GM19239 (cell line): ENCODE measurements at regions not wholly inside any gene's neighbourhood (a gene's known extent, or its start where the extent isn't known, plus 50 kb on each side); places are given as distances from the start of the nearest gene placed in this dataset.
"Not testable (repeated sequence)": the region's sequence is repeated elsewhere in the genome, so short reads cannot be mapped to it uniquely, and the experiment has no call there.

Source experiments
- DNase-seq: peaks from one replicate; pipeline ENCODE4 v3.0.0; 2011; ENCODE audit warnings: low spot score; ENCODE audit not compliant: insufficient read length
- FAIRE-seq: peaks from 2 replicates; lab custom pipeline; 2011; peaks lifted over from hg19 to GRCh38; lab: Jason Lieb, UNC

DNA sequence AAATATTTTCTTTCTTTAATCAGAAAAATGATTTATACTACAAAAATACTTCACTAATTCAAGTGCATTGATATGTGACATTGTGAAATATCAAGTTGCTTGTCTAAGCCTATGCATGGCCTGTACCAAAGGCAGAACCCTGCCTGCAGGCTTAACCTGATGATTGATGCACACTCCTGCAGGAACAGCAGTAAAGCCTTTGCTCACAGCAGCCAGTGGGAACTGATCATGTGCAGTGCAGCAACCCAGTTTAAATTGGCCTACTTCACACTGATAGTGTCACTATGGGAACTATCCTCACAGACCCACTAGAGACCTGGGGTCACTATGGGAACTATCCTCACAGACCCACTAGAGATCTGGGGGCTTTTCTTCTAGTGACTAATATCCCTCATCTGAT, 603.8 kb downstream of the RAPGEF2 start:
- FAIRE-seq (no peak), DNase-seq (no peak)

DNA sequence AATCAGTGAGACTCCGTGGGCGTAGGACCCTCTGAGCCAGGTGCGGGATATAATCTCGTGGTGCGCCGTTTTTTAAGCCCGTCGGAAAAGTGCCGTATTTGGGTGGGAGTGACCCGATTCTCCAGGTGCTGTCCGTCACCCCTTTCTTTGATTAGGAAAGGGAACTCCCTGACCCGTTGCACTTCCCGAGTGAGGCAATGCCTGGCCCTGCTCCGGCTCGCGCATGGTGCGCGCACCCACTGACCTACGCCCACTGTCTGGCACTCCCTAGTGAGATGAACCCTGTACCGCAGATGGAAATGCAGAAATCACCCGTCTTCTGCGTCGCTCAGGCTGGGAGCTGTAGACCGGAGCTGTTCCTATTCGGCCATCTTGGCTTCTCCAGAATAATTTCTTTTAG, 612.3 kb downstream of the RAPGEF2 start:
- not testable (repeated sequence) for DNase-seq, FAIRE-seq

DNA sequence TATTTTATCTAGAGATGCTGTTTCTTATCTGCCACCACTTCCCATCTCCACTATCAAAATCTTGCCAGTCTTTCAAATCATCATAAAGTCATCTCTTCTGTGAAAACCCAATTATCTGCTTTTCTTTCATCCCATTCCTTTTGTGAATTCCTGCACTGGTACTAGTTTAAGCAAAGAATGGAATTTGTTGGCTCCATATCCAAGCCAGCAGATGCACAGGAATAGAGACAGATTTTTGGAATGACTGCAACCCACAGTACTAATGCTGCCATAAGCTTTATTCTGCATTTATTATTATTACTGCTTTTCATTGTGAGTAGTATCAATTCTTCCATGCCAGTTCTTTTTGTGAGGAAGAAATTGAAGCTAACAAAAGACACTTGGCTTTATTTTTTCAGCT, 616.7 kb downstream of the RAPGEF2 start:
- FAIRE-seq (no peak), DNase-seq (no peak)

DNA sequence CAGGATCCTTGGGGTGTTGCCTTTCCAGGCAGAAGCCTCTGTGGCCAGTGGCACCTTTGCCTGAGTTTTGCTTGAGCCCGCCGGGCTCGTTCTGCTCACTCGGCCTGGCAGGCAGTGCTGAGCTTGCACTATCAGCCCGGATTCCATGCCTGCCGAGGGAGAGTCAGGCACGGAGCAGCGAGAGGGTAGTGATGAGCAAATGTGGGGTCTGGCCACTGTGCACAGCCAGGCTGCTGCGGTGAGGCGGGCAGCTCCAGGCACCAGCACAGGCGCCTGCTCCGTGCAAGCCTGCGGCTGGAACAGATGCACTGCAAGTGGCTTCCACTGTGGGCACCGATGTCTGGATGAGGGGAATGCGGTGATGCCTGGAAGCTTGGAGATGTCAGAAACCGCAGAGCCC, 619.2 kb downstream of the RAPGEF2 start:
- DNase-seq, result no peak
- FAIRE-seq, result no peak

DNA sequence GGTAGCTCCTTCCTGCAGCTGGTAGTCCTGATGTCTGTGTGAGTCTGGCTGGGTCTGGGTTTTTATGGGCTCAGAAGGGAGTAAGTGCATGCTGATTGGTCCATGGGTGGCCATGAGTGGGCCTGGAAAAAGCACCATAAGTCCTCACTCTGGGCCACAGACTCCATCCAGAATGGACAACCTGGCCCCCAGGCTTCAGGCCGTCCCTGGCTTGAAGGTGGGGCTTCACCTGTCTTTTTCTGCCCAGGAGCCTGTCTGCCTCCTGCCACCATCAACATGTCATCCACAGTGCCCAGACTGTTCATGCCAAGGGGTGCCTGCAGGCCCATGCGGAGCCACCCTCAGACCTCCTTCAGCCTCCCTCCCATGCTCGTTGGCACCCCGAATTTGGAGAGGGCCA, 620.0 kb downstream of the RAPGEF2 start:
- DNase-seq, result no peak
- FAIRE-seq, result no peak

DNA sequence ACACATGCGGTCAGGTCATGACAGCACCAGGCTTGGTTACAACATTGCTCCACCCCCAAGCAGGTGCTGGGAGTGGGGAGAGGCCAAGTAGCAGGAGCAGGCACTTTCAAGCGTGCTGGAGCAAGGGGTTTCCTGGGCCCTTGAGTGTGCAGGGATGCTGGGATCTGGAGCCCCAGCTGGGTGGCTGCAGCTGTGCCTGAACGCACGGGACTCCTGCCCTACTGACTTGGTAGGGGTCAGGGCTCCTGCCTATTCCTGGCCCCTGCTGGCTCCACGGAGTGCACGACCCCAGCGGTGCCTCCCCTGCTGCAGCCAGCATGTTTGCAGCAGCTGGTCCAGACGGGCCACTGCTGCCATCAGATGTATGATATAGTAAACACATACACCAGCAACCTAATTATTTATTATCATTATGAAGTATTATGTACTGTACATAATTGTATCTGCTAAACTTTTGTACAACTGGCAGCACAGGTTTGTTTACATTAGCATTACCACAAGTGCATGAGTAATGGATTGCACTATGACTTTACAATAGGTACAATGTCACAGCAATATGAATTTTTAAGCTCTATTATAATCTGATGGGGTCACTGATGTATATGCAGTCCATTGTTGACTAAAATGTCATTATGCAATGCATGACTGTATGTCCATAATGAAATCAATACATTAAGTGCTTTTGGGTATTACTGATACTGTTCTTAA, 620.6 kb downstream of the RAPGEF2 start:
- no peak for DNase-seq
- no peak for FAIRE-seq

DNA sequence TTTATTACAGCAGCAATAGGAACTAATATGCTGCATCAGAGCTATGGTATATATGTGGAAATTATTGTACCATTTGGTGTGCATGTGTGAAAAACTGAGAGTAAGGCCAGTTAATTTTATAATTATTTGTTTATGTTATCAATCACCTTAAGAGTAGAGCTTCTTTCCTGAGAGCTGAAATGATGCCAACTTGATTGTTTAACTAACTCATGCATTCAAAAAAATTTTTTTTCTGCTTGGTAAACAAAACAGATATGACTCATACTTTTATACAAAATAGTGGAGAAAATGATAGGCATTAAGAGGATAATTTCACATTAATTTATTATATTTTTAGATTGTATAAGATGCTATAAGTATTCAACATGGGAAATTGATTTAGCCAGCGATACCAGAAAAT, 622.7 kb downstream of the RAPGEF2 start:
- DNase-seq, result no peak

DNA sequence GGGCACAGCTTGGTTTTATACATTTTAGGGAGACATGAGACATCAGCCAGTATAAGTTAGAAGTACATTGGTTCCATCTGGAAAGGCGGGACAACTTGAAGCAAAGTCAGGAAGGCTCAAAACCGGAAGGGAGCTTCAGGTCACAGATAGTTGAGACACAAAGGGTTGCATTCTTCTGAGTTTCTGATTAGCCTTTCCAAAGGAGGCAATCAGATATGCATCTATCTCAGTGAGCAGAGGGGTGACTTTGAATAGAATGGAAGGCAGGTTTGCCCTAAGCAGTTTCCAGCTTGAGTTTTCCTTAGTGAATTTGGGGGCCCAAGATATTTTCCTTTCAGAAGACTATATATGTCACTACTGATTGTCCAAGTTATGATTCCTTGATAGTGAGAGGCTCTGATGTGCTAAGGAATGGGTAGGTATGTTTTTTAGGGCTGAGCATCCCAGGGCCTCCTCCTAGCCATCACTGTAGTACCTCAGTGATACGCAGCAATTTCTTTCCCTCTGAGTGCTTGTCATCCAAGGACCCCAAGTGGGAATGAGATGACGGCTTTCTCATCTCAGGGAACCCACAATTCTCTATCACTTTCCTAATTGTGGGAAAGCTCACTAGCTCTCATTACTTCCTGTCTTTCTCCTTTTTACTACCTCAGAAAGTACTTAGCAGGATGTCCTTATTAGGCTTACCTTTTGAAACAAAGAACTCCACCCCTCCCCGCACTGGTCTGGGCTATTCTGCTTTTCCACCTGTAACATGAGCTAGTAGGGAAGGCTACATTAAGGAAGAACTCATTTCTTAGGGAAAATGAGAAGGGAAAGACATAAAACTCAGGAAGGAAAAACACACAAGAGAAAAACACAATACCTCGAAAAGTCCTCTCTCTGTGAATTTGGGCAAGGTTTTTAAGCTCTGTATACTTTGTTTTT, 632.7 kb downstream of the RAPGEF2 start:
- DNase-seq, result no peak
- no peak for FAIRE-seq

More for the DNA sequence above, 622.7 kb downstream of the RAPGEF2 start:
- FAIRE-seq, result no peak

DNA sequence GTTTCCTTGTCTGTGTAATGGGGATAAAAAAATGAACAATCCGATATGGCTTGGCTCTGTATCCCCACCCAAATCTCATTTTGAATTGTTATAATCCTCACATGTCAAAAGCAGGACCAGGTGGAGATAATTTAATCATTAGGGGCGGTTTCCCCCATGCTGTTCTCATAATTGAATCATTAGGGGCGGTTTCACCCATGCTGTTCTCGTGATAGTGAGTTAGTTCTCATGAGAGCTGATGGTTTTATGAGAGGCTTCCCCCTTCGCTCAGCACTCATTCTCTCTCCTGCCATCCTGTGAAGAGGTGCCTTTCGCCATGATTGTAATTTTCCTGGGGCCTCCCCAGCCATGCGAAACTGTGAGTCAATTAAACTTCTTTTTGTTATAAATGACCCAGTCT, 633.5 kb downstream of the RAPGEF2 start:
- FAIRE-seq, result no peak
- DNase-seq, result no peak

DNA sequence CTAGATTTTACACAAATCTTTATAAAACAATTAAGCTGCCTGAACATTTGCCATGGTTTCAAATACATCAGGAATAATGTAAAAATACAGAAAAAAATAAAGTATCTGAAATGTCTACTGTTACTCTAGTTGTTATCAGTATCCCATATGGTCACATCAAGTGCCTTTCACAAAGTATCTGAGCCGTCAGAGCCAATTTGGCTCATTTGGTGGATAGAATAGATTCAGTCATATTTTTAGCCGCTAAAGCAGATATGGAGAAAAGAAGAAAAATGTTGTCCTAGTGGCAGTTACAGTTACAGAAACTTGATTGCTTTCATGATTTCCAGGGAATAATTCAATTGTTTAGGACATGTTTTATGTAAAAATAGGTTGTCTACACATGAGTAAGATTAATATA, 641.1 kb downstream of the RAPGEF2 start:
- FAIRE-seq, result no peak
- DNase-seq, result no peak

DNA sequence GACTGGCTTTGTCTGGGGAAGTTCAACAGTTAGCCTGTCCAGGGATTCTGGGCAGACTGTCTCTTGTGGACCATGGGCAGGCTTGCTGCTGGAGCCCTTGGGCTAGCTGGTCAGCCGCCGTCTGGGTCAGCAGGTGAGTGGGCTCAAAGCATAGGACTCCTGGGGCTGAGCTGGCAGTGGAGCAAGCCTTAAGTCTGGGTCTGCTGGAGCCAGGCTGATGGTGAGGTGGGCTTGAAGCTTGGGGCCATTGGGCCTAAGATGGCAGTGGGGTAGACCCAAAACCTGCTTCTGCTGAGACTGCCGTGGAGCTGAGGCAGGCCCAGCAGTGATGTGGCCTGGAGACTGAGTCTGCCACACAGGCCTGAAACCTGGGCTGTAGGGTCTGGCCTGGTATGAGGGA, 645.1 kb downstream of the RAPGEF2 start:
- DNase-seq, result no peak
- FAIRE-seq, result no peak

DNA sequence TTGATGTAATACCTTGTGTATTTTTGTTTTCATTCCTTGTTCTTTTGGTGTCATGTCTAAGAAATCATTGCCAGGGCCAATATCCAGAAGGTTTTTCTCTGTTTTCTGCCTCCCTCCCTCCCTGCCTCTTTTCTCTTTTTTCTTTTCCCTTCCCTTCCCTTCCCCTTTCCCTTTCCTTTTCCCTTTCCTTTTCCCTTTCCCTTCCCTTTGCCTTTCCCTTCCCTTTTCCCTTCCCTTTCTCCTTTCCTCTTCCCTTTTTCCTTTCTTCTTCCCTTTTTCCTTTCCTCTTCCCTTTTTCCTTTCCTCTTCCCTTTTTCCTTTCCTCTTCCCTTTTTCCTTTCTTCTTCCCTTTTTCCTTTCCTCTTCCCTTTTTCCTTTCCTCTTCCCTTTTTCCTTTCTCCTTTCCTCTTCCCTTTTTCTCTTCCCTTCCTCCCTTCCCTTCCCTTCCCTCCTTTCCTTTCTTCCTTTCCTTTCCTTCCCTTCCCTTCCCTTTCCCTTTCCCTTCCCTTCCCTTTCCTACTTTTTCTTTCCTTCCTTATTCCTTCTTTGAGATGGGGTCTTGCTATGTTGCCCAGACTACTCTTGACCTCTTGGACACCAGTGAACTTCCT, 646.1 kb downstream of the RAPGEF2 start:
- DNase-seq (no peak), FAIRE-seq (no peak)

DNA sequence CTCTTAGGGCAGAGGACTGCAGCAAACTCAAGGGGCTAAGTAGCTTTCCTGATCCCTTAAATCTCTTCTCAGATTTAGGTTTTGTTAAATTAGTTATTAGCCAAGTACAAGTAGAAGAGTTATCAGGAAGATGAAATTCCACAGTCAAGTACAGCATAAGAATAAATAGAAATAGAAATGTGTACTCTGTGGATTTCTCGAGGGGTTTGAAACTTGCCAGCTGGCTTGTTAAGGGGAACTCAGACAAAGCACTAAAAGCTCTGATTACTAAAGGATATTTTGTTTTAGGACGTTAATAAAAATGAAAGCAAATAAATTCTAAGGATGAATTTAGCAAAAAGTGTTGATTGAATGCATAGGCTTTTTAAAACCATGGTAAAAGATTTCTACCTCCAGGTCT, 654.6 kb downstream of the RAPGEF2 start:
- FAIRE-seq, result no peak

DNA sequence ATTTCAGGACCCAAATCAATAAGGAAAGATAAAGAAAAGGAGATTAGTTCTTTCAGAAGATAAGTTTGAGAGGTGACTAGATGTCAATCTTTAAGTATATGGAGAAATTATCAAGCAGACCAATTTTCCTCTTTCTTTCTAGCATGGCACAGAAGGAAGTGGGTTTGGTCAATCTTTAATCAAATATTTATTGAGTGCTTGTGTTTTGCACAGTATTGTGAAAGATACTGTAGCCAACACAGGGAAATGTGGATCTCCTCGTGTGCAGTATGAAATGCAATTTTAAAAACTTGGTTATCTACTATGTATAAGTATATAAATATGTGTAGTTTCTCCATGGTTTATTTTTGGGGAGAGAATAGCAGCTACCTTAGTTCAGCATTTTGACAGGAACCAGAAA, 655.2 kb downstream of the RAPGEF2 start:
- no peak for FAIRE-seq
- DNase-seq, result no peak

More for the DNA sequence above, 654.6 kb downstream of the RAPGEF2 start:
- DNase-seq, result no peak

DNA sequence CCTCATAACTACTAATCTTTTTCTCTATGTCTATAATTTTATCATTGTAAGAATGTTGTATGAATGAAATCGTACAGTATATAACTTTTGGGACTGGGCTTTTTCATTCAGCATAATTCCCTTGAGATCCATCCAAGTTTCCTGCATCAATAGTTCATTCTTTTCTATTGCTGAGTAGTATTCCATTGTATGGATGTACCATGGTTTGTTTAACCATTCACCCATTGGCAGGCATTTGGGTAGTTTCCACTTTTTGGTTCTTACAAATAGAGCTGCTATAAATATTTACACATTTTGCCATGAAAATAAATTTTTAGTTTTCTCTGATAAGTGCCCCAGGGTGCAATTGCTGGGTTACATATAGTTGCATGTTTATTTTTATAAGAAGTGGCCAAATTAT, 659.8 kb downstream of the RAPGEF2 start:
- no peak for DNase-seq
- no peak for FAIRE-seq

DNA sequence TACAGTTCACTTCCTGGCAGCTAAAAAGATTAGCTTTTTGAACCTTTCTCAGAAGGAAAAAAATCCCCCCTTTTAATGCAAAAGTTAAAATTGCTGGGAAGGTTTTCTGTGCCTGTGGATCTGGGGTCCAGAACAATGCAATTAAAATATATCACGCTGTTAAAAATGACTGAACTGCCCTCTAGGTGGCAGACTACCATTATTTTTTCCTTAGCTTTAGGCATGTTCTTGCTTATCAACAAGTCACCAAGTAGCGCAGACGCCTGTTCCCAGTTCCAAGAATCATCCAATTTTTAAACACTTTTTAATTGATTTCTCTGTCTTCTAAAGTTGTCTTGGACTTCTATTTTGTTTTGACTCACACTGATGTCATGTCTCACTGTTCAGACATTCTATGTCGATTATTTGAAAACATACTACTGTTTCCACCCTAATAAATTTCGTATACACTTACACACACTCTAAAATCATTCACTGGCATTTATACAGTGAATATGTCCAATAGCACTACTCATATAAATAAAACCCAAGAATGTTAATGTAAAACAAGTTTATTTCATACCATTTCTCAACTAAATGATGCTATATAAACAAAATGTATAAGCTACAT, 661.6 kb downstream of the RAPGEF2 start:
- peak; percentile 21 for FAIRE-seq
- peak; percentile 9 for DNase-seq

DNA sequence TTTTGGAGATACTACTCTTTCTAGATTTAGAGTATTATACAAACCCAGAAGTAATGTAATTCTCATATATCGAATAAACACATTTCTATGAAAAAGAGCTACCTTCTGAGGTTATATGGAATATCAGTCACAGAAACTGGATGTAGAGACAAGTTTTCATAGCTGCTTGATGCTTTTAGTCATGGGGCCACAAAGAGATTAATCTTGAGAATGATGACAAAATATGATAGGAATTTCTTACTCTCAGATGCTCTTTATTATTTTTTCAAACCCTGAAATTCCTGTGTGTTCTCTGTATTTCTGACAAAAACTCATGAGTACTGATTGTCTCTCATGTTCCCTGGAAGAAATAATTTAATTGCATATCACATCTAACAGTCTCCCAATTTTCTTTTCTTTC, 662.5 kb downstream of the RAPGEF2 start:
- no peak for FAIRE-seq
- DNase-seq, result no peak

DNA sequence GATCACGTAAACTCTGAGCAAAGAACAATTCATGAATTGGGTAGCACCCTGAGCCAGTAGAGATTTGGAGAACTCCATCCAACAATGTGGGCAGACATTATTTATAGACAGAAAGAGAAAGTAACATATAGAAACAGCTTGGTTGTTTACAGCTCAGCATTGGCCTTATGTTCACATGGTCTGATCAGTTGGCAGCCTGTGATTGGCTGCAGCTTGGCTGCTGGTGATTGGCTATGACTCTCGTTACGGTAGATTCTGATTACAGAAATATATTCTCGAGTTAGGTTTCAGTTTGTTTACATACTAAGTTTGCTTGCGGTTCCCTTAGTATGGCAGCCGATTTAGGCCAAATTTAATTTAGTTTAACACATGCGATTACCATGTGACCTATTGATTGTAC, 663.4 kb downstream of the RAPGEF2 start:
- FAIRE-seq, result no peak
- DNase-seq, result no peak

DNA sequence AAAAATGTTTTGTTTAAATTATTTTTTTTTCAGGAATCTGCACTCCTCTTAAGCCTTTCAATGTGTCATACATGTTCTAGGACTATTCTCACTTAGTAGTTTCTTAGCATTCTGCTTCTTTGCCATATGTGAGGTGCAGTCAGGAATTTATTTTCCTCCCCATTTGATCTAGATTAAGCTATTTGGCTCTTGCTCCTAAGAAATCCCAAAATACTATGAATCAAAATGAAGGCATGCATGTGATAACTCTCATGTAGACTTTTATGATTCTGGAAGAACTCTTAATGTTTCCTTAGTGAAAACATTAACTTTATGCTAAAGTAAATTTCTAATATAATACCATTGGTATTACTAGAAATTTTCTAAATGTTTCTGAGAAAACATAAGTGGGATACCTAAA, 664.5 kb downstream of the RAPGEF2 start:
- DNase-seq, result no peak
- FAIRE-seq, result no peak

DNA sequence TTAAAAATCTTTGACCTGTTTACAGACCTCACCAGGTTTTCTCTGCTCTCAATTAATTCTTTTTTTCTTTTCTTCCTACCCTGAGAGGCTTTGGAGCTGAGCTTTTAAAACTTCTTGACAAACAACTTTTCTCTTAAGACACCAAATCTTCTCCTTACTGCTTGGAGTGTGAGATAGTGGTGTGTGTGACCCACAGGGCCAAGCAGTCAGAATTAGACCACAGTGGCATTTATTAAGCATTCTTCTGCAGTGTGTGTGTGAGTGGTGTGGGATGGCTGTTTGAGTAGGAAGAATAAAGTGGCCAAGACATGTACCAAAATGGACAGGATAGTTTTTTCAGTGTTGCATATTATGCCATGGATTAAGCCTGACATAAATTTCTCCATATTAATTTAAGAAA, 665.1 kb downstream of the RAPGEF2 start:
- FAIRE-seq (no peak), DNase-seq (no peak)

DNA sequence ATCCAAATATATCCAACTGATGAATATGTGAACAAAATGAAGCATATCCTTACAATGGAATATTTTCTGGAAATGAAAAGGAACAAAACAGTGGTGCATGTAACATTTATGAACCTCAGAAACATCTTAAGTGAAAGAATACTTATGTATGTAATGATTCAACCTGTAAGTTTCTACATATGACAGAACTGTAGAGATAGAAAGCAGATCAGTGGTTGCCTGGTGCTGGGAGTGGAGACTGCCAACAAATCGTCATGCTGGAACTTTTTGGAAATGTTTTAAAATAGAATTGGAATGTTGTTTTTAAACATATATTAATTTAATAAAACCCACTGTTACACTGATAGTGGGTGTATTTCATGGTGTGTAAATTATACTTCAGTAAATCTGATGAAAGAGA, 667.5 kb downstream of the RAPGEF2 start:
- DNase-seq, result no peak
- FAIRE-seq, result no peak
